Mesendoderm (in vitro differentiated cells): ENCODE measurements at regions not wholly inside any gene's neighbourhood (a gene's known extent, or its start where the extent isn't known, plus 50 kb on each side); places are given as distances from the start of the nearest gene placed in this dataset.
"Not testable (repeated sequence)": the region's sequence is repeated elsewhere in the genome, so short reads cannot be mapped to it uniquely, and the experiment has no call there.

ENCODE experiments used
- DNase-seq: peaks from one replicate; pipeline ENCODE4 v3.0.0; 2013
- H2AK5ac ChIP-seq: 2 replicates; pipeline ENCODE4 v1.6.1; 2013; ENCODE audit warnings: low read length, inconsistent platforms
- H2BK120ac ChIP-seq: 2 replicates; pipeline ENCODE4 v1.6.1; 2013; ENCODE audit warnings: low read depth, mild to moderate bottlenecking, low read length, moderate library complexity, mixed read lengths
- H2BK15ac ChIP-seq: replicated peaks from 2 replicates; pipeline ENCODE4 v1.6.1; 2013; ENCODE audit warnings: low read depth, mild to moderate bottlenecking, moderate library complexity
- H2BK5ac ChIP-seq: 2 replicates; pipeline ENCODE4 v1.6.1; 2013; ENCODE audit warnings: low read length, inconsistent platforms
- H3K18ac ChIP-seq: 2 replicates; pipeline ENCODE4 v1.6.1; 2013; ENCODE audit warnings: mild to moderate bottlenecking, low read length, mixed read lengths
- H3K23ac ChIP-seq: one replicate; pipeline ENCODE4 v1.6.1; 2013; ENCODE audit warnings: low read length
- H3K27ac ChIP-seq: 2 replicates; pipeline ENCODE4 v1.5.1; 2013; ENCODE audit warnings: low read depth, mild to moderate bottlenecking, inconsistent platforms, low read length, moderate library complexity
- H3K27me3 ChIP-seq: 2 replicates; pipeline ENCODE4 v1.6.1; 2013; ENCODE audit warnings: low read length, control low read depth, mild to moderate bottlenecking, inconsistent platforms; ENCODE audit not compliant: insufficient read depth, poor library complexity
- H3K36me3 ChIP-seq: 2 replicates; pipeline ENCODE4 v1.6.1; 2013; ENCODE audit warnings: low read length, inconsistent platforms; ENCODE audit not compliant: control insufficient read depth, insufficient read depth
- H3K4ac ChIP-seq: one replicate; pipeline ENCODE4 v1.6.1; 2013; ENCODE audit warnings: low read depth, mild to moderate bottlenecking, low read length, moderate library complexity
- H3K4me1 ChIP-seq: 2 replicates; pipeline ENCODE4 v1.6.1; 2013; ENCODE audit warnings: low read depth, low read length, inconsistent platforms; ENCODE audit not compliant: control insufficient read depth
- H3K4me2 ChIP-seq: 2 replicates; pipeline ENCODE4 v1.6.1; 2013; ENCODE audit warnings: low read length
- H3K4me3 ChIP-seq: 2 replicates; pipeline ENCODE4 v1.5.1; 2013; ENCODE audit warnings: mild to moderate bottlenecking, low read length
- H3K56ac ChIP-seq: one replicate; pipeline ENCODE4 v1.6.1; 2013; ENCODE audit warnings: low read length
- H3K79me1 ChIP-seq: 2 replicates; pipeline ENCODE4 v1.6.1; 2013; ENCODE audit warnings: low read length, inconsistent platforms
- H3K79me2 ChIP-seq: 2 replicates; pipeline ENCODE4 v1.6.1; 2013; ENCODE audit warnings: mild to moderate bottlenecking, low read length; ENCODE audit not compliant: control insufficient read depth, insufficient read depth
- H3K9ac ChIP-seq: 2 replicates; pipeline ENCODE4 v1.6.1; 2013; ENCODE audit warnings: low read length, inconsistent platforms
- H4K5ac ChIP-seq: one replicate; pipeline ENCODE4 v1.6.1; 2013; ENCODE audit warnings: low read length
- H4K8ac ChIP-seq: one replicate; pipeline ENCODE4 v1.6.1; 2013; ENCODE audit warnings: low read depth, mild to moderate bottlenecking, control low read depth, low read length, moderate library complexity
- WGBS: extraction: QIAGEN DNeasy Blood & Tissue Kit; methylation state at CpG from one replicate; pipeline ENCODE4 v1.1.7; 2013; ENCODE audit warnings: low lambda C conversion rate, missing lambda C conversion rate; ENCODE audit not compliant: insufficient coverage; ENCODE audit errors: extremely low coverage; 5-methylcytosine and 5-hydroxymethylcytosine counted together

DNA sequence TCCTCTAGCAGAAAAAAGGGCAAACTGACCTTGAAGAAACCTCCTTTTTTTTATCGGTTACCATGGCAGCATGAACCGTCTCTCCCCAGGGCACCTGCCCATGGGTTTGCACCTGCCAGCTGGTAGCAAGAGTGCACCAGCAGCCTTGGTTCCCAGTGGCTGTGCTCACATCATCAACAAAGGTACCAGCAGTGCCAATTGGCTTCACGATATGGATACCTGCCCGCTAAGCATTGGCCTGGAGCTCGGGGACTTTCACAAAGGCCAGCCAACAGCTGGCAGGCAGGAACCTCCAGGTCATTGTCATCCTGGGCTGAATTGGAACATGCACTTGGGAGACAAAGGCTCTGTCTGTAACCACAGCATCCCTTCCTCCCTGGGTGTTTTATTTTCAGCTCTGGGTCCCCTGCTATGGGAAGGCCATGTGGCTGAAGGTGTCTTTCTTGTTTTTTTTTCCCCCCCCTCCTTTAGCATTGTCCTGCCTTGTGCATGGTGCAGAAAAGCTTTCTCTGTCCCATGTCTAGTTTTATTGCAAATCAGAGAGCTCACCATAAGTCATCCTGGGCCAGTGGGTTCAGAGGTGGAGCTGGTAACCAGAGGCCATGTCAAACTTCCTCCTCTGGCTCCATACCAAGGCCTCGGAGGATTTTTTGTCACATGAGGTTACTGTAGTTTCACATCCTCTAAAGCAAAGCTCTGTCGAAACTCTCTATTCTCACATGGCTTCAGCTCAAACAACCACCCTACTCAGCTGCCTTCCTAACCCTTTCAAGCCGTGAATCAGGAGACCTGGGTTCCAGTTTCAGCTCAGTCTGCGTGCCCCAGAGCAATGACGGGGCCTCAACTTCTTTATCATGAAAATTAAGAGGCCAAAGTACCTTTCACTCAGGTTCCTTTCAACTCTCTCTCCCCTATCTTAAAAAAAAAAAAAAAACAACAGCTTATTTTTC, 145.5 kb upstream of the MAP3K1 start:
- Histone ChIP-seq H3K56ac (no peak overlapping the region), H2AK5ac (no peak overlapping the region), H4K8ac (no peak overlapping the region), H2BK5ac (no peak overlapping the region), H2BK15ac (no peak overlapping the region), H3K36me3 (no peaks in the 10 kb centered on the region), H3K27me3 (no peaks in the 10 kb centered on the region), H4K5ac (no peak overlapping the region), H3K23ac (no peak overlapping the region), H3K4me1 (no peaks in the 10 kb centered on the region), H3K79me2 (no peaks in the 10 kb centered on the region), H3K4ac (no peak overlapping the region), H3K79me1 (no peaks in the 10 kb centered on the region), H3K4me2 (no peak overlapping the region), H3K4me3 (no peak overlapping the region), H3K18ac (no peak overlapping the region), H3K9ac (no peak overlapping the region), H3K27ac (no peak overlapping the region), H2BK120ac (no peak overlapping the region)
- no peak for DNase-seq
- WGBS = no CpG with 5 or more reads among the region's 10 CpGs

DNA sequence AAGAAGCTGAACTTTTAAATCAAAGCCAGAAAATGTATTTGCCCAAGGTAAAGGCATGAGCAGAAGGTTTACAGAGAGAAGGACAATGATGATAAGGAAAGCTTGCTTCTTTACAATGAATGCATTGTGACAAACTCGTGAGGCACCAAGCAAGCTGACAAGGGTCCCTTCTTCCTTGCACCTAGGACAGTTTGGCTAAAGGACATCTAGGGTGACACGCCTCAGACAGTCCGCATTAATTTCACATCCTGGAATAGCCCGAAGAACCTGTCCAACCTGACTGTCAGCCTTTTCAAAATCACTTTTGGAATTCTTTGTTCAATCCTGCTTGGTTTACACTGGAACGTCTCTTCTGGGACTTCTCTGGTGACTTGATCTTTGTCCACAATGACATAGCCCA, 146.4 kb upstream of the MAP3K1 start:
- Histone ChIP-seq H2BK120ac (no peak overlapping the region), H3K36me3 (no peaks in the 10 kb centered on the region), H2AK5ac (no peak overlapping the region), H3K4me2 (no peak overlapping the region), H3K18ac (no peak overlapping the region), H3K27ac (no peak overlapping the region), H2BK15ac (no peak overlapping the region), H3K79me2 (no peaks in the 10 kb centered on the region), H2BK5ac (no peak overlapping the region), H4K8ac (no peak overlapping the region), H3K4me1 (no peaks in the 10 kb centered on the region), H4K5ac (no peak overlapping the region), H3K27me3 (no peaks in the 10 kb centered on the region), H3K9ac (no peak overlapping the region), H3K23ac (no peak overlapping the region), H3K4me3 (no peak overlapping the region), H3K4ac (no peak overlapping the region), H3K56ac (no peak overlapping the region), H3K79me1 (no peaks in the 10 kb centered on the region)
- no peak for DNase-seq
- WGBS = no CpG with 5 or more reads among the region's 5 CpGs

DNA sequence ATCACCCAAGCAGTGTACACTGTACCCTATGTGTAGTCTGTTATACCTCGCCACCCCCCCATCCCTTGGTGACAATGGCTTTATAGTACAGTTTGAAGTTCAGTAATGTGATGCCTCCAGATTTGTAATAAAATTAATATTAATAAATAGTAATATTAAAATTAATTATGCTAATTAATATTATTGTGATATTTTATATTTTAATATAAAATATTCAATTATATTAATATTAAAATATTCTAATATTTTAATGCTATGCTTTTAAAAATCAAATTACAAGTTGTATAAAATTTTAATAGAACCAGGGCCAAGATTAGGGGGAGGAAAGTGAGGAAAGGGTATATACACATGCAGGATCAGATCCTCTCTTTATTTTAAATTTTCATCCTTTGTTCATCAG, 147.7 kb upstream of the MAP3K1 start:
- no peaks in the 10 kb centered on the region for H3K36me3 ChIP-seq
- no peak overlapping the region for H3K9ac ChIP-seq
- no peak overlapping the region for H2BK5ac ChIP-seq
- WGBS = no CpG with 5 or more reads among the region's 1 CpG
- H3K27ac ChIP-seq = no peak overlapping the region
- H3K27me3 ChIP-seq = no peaks in the 10 kb centered on the region
- no peak overlapping the region for H3K56ac ChIP-seq
- no peak overlapping the region for H2BK120ac ChIP-seq
- no peak overlapping the region for H3K4me3 ChIP-seq
- H3K4me2 ChIP-seq = no peak overlapping the region
- no peak overlapping the region for H3K18ac ChIP-seq
- no peak overlapping the region for H4K5ac ChIP-seq
- H2AK5ac ChIP-seq = no peak overlapping the region
- no peaks in the 10 kb centered on the region for H3K79me2 ChIP-seq
- no peaks in the 10 kb centered on the region for H3K4me1 ChIP-seq
- no peak overlapping the region for H2BK15ac ChIP-seq
- no peaks in the 10 kb centered on the region for H3K79me1 ChIP-seq
- DNase-seq = no peak
- no peak overlapping the region for H4K8ac ChIP-seq
- no peak overlapping the region for H3K4ac ChIP-seq
- H3K23ac ChIP-seq = no peak overlapping the region

- Histone ChIP-seq H3K4me1 (no peaks in the 10 kb centered on the region), H3K36me3 (no peaks in the 10 kb centered on the region)
- no CpG with 5 or more reads among the region's 6 CpGs for WGBS
These were observed 148.4 kb upstream of the MAP3K1 start for GRCh38 chr5:56666901-56667300.

DNA sequence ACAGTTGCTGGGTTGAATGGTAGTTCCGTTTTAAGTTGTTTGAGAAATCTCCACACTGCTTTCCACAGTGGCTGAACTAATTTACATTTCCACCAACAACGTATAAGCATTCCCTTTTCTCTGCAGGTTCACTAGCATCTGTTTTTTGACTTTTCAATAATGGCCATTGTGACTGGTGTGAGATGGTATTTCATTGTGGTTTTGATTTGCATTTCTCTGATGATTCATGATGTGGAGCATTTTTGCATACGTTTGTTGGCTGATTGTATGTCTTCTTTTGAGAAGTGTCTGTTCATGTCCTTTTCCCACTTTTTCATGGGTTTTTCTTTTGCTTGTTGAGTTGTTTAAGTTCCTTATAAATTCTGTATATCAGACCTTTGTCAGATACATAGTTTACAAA, 150.2 kb upstream of the MAP3K1 start:
- not testable (repeated sequence) for H2BK15ac ChIP-seq, H2BK120ac ChIP-seq, H3K4me2 ChIP-seq, H3K4ac ChIP-seq, H3K23ac ChIP-seq, H2AK5ac ChIP-seq, H3K79me1 ChIP-seq, H4K8ac ChIP-seq, H3K4me1 ChIP-seq, H3K27ac ChIP-seq, H3K9ac ChIP-seq, H2BK5ac ChIP-seq, H3K36me3 ChIP-seq, H3K56ac ChIP-seq, H3K79me2 ChIP-seq, DNase-seq, H3K18ac ChIP-seq, H4K5ac ChIP-seq, H3K27me3 ChIP-seq, H3K4me3 ChIP-seq
- WGBS = no CpG with 5 or more reads among the region's 3 CpGs

More at GRCh38 chr5:56666901-56667300, 148.4 kb upstream of the MAP3K1 start:
- Histone ChIP-seq H4K8ac (no peak overlapping the region), H3K18ac (no peak overlapping the region), H4K5ac (no peak overlapping the region), H3K27me3 (no peaks in the 10 kb centered on the region), H2BK5ac (no peak overlapping the region), H3K9ac (no peak overlapping the region), H3K79me1 (no peaks in the 10 kb centered on the region), H3K79me2 (no peaks in the 10 kb centered on the region), H3K4ac (no peak overlapping the region), H2BK15ac (no peak overlapping the region), H3K4me2 (no peak overlapping the region), H3K27ac (no peak overlapping the region), H2AK5ac (no peak overlapping the region), H3K56ac (no peak overlapping the region), H3K23ac (no peak overlapping the region), H3K4me3 (no peak overlapping the region), H2BK120ac (no peak overlapping the region)
- DNase-seq = no peak

DNA sequence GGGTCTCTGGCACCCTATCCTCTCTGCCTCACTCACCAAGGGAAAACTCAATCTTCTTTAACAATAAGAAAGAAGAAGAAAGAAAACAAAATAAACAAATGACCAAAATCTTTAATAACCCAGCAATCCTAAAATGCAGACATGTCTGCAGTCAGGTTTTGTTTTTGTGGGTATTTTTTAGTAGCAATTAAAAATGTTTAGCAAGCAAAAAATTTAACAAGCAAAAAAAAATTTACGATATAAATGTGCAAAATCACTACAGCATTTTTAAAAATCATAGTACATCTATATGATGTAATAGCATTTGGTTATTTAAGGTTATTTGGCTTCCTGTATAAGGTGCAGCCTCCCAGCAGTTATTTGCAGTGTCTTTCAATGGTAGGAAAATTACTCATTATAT, 151.3 kb upstream of the MAP3K1 start:
- Histone ChIP-seq H3K4me3 (no peak overlapping the region), H4K5ac (no peak overlapping the region), H3K27me3 (no peaks in the 10 kb centered on the region), H3K4ac (no peak overlapping the region), H3K79me2 (no peaks in the 10 kb centered on the region), H3K23ac (no peak overlapping the region), H4K8ac (no peak overlapping the region), H3K4me2 (no peak overlapping the region), H2BK15ac (no peak overlapping the region), H3K56ac (no peak overlapping the region), H2BK5ac (no peak overlapping the region), H3K27ac (no peak overlapping the region), H2BK120ac (no peak overlapping the region), H3K18ac (no peak overlapping the region), H2AK5ac (no peak overlapping the region), H3K9ac (no peak overlapping the region), H3K79me1 (no peaks in the 10 kb centered on the region), H3K36me3 (no peaks in the 10 kb centered on the region), H3K4me1 (no peaks in the 10 kb centered on the region)
- DNase-seq = no peak
- WGBS = no CpG with 5 or more reads among the region's 1 CpG
